GM12878 (cell line): ENCODE measurements at regions not wholly inside any gene's neighbourhood (a gene's known extent, or its start where the extent isn't known, plus 50 kb on each side); places are given as distances from the start of the nearest gene placed in this dataset.

Experiments
- CUX1 ChIP-seq: IDR thresholded peaks from 2 replicates; pipeline ENCODE4 v1.6.1; 2012; ENCODE audit warnings: improper control_type of control experiment, low read depth, low read length; ENCODE audit not compliant: insufficient replicate concordance
- FOXM1 ChIP-seq: IDR thresholded peaks from 2 replicates; pipeline ENCODE4 v1.6.1; 2012; ENCODE audit warnings: low read depth, mild to moderate bottlenecking, inconsistent platforms, low read length, moderate library complexity
- PML ChIP-seq: IDR thresholded peaks from 2 replicates; pipeline ENCODE4 v1.6.1; 2012; ENCODE audit warnings: low read length, inconsistent platforms
- SIN3A ChIP-seq: IDR thresholded peaks from 2 replicates; pipeline ENCODE4 v1.6.1; 2012; ENCODE audit warnings: low read depth, low read length, improper control_type of control experiment
- TCF12 ChIP-seq: IDR thresholded peaks from 2 replicates; pipeline ENCODE4 v1.6.1; 2011; ENCODE audit warnings: low read depth, mild to moderate bottlenecking, low read length

GRCh38 chr15:68500363-68501258, 68.6 kb upstream of the ITGA11 start:
- no peak for TF ChIP-seq SIN3A
- no peak for TF ChIP-seq TCF12
- TF ChIP-seq CUX1 = no peak
- no peak for TF ChIP-seq PML
- no peak for TF ChIP-seq FOXM1
